ENCODE measurements at regions not wholly inside any gene's neighbourhood (a gene's known extent, or its start where the extent isn't known, plus 50 kb on each side); places are given as distances from the start of the nearest gene placed in this dataset.

DNA sequence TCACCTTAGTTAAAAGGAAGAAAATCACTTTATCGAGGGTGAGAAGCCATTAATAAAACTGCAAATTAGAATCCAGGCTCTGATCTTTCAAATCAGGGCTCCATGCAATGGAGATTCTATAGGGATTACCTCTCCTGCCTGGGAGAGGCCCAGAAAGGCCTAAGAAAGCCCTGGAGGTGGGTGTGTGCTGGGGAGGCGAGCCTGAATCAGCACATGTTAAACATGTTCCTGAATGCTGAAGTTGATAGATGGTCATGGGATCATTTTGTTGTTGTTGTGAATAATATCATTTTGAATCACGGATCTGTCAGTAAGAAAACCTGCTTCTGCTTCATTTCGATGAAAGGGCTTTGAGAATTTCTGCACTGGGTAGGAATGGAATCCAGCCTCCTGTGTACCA, 254.3 kb downstream of the ACKR3 start:
- TF ChIP-seq POLR2A (IDR thresholded peaks at IDR 0.05) (no peak), CTCF (IDR thresholded peaks at IDR 0.05) (no peak)
